NCI-H2196 (cell line): ENCODE measurements at regions not wholly inside any gene's neighbourhood (a gene's known extent, or its start where the extent isn't known, plus 50 kb on each side); places are given as distances from the start of the nearest gene placed in this dataset.

Experiments
- DNase-seq: peaks from one replicate; lab custom pipeline; 2025; ENCODE audit not compliant: unreplicated experiment; lab: John Stamatoyannopoulos, UW

GRCh38 chr15:96565266-96565665, 234.8 kb downstream of the NR2F2 start:
- no peak for DNase-seq

GRCh38 chr15:96574782-96575181, 244.3 kb downstream of the NR2F2 start:
- no peak for DNase-seq

GRCh38 chr15:96576596-96576995, 246.1 kb downstream of the NR2F2 start:
- DNase-seq = no peak

GRCh38 chr15:96578393-96578792, 247.9 kb downstream of the NR2F2 start:
- DNase-seq = no peak

- no peak for DNase-seq
These were observed 250.9 kb downstream of the NR2F2 start for GRCh38 chr15:96581371-96581770.

- no peak for DNase-seq
These were observed 252.0 kb downstream of the NR2F2 start for GRCh38 chr15:96582473-96582872.

- DNase-seq = no peak
These were observed 253.2 kb downstream of the NR2F2 start for GRCh38 chr15:96583671-96584070.

GRCh38 chr15:96585484-96586386, 255.2 kb downstream of the NR2F2 start:
- no peak for DNase-seq

GRCh38 chr15:96586901-96587300, 256.4 kb downstream of the NR2F2 start:
- no peak for DNase-seq

- DNase-seq = no peak
These were observed 259.4 kb downstream of the NR2F2 start for GRCh38 chr15:96589864-96590263.

GRCh38 chr15:96593735-96594134, 263.2 kb downstream of the NR2F2 start:
- no peak for DNase-seq

GRCh38 chr15:96595951-96596350, 265.5 kb downstream of the NR2F2 start:
- no peak for DNase-seq

GRCh38 chr15:96598514-96598913, 268.0 kb downstream of the NR2F2 start:
- DNase-seq = no peak

GRCh38 chr15:96599268-96599667, 268.8 kb downstream of the NR2F2 start:
- no peak for DNase-seq

GRCh38 chr15:96600350-96600749, 269.9 kb downstream of the NR2F2 start:
- no peak for DNase-seq

GRCh38 chr15:96606617-96607016, 276.1 kb downstream of the NR2F2 start:
- DNase-seq = no peak

- DNase-seq = no peak
These were observed 280.3 kb downstream of the NR2F2 start for GRCh38 chr15:96610757-96611156.

GRCh38 chr15:96612917-96613316, 282.4 kb downstream of the NR2F2 start:
- no peak for DNase-seq

- no peak for DNase-seq
These were observed 288.7 kb downstream of the NR2F2 start for GRCh38 chr15:96619174-96619573.

GRCh38 chr15:96622714-96623113, 292.2 kb downstream of the NR2F2 start:
- no peak for DNase-seq

GRCh38 chr15:96625256-96625655, 294.8 kb downstream of the NR2F2 start:
- DNase-seq = no peak

- no peak for DNase-seq
These were observed 296.6 kb downstream of the NR2F2 start for GRCh38 chr15:96627031-96627568.

GRCh38 chr15:96629511-96629910, 299.0 kb downstream of the NR2F2 start:
- DNase-seq = no peak
